ENCODE measurements at regions not wholly inside any gene's neighbourhood (a gene's known extent, or its start where the extent isn't known, plus 50 kb on each side); places are given as distances from the start of the nearest gene placed in this dataset.
"Not testable (repeated sequence)": the region's sequence is repeated elsewhere in the genome, so short reads cannot be mapped to it uniquely, and the experiment has no call there.

DNA sequence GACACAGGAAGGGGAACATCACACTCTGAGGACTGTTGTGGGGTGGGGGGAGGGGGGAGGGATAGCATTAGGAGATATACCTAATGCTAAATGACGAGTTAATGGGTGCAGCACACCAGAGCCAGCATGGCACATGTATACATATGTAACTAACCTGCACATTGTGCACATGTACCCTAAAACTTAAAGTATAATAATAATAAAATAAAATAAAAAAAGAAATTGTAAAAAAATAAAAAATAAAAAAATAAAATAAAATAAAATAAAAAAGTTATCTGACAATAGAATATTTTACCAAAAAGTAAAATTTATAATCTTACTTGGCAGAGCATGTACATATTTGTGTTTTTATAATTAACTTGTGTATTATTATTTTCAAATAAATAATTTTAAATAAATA lies 848.0 kb upstream of the ADGRB3 start:
- H3K23ac ChIP-seq (ENCODE audit: insufficient read length); H3K14ac ChIP-seq (ENCODE audit: insufficient read length); H3K27ac ChIP-seq (ENCODE audit: low read depth, low read length); H3K18ac ChIP-seq (ENCODE audit: extremely low read depth, low read length); H4K91ac ChIP-seq (replicated peaks; ENCODE audit: insufficient read length, low read length); H3K23me2 ChIP-seq (ENCODE audit: low read depth, low read length); H4K5ac ChIP-seq (ENCODE audit: insufficient read length, low read depth, low read length); H3K79me2 ChIP-seq (ENCODE audit: control insufficient read depth in 1 of 2, insufficient read depth in 2 of 2, low read length in 2 of 2); H3K4ac ChIP-seq (replicated peaks; ENCODE audit: insufficient read length, low read depth, low read length); H3K4me2 ChIP-seq (ENCODE audit: insufficient read depth in 1 of 2, low read depth in 2 of 2, low read length in 2 of 2); H3K36me3 ChIP-seq (ENCODE audit: control insufficient read depth in 2 of 4, insufficient read depth in 4 of 4, low read length in 3 of 4); H3K9ac ChIP-seq (replicated peaks in 1 of 4; ENCODE audit: extremely low read depth in 1 of 4, low read depth in 3 of 4, low read length in 3 of 4); H3K4me1 ChIP-seq (replicated peaks in 1 of 4; ENCODE audit: control insufficient read depth in 3 of 4, insufficient read depth in 4 of 4, low read length in 3 of 4); H3K4me3 ChIP-seq (ENCODE audit: extremely low read depth in 1 of 4, insufficient read depth in 2 of 4, low read depth in 3 of 4, low read length in 4 of 4); H4K8ac ChIP-seq (ENCODE audit: extremely low read depth, insufficient read depth, low read length); H3K56ac ChIP-seq (replicated peaks; ENCODE audit: insufficient read length, low read depth, low read length); H3K9me3 ChIP-seq (ENCODE audit: insufficient read depth in 2 of 2, low read depth in 1 of 2, low read length in 1 of 2); CTCF ChIA-PET (ENCODE audit: partially characterized antibody); POLR2A ChIA-PET (ENCODE audit: partially characterized antibody); H2AFZ ChIP-seq (ENCODE audit: low read length); H2BK20ac ChIP-seq (ENCODE audit: low read length); H2BK5ac ChIP-seq (ENCODE audit: low read depth, low read length); FAIRE-seq; H3K27me3 ChIP-seq (replicated peaks in 1 of 4; ENCODE audit: control insufficient read depth in 3 of 4, extremely low read depth in 1 of 4, insufficient read depth in 3 of 4, low read length in 3 of 4); H4K20me1 ChIP-seq (replicated peaks in 1 of 2; ENCODE audit: control insufficient read depth in 1 of 2, insufficient read depth in 2 of 2, low read length in 2 of 2); H2BK15ac ChIP-seq (ENCODE audit: low read length); H2BK120ac ChIP-seq (replicated peaks; ENCODE audit: low read depth, low read length); DNase-seq (ENCODE audit: low read depth in 1 of 2, low spot score in 2 of 2); H3K79me1 ChIP-seq (ENCODE audit: low read depth, low read length); H2BK12ac ChIP-seq (ENCODE audit: low read depth, low read length); H2AK5ac ChIP-seq (ENCODE audit: low read depth, low read length): not testable (repeated sequence)
- WGBS, 2 experiments (ENCODE audit: extremely low coverage in 1 of 2, insufficient coverage in 1 of 2, insufficient read length in 1 of 2, insufficient replicate concordance in 2 of 2, low coverage in 1 of 2, low lambda C conversion rate in 2 of 2, missing lambda C conversion rate in 1 of 2) = 100% methylated on average over 1 of the region's 1 CpG; no CpG with 5 or more reads in 1 of the 2 experiments

All from H1 (cell line).